ENCODE measurements at regions not wholly inside any gene's neighbourhood (a gene's known extent, or its start where the extent isn't known, plus 50 kb on each side); places are given as distances from the start of the nearest gene placed in this dataset.

DNA sequence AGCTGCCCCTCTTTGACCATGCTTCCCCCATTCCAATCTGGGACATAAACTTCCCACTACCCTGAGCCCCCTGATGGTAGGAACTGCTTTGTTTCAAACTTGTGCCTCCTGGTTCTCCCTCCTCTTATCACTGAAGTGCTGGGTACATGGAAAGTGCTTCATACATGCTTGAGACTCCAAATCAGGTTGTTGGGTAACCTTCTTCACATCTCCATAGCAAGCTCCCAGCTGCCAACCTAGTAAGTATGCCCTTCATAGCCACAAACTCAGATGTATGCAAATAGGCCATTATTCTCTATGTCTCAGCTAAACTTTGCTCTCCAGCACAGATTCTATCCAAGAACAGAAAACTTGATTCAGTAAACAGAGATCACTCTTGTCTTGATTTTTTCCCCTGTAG is 310.6 kb upstream of the IRX3 start:
- H3K36me3 ChIP-seq: no peaks in the 10 kb centered on the region
- intact Hi-C loops (cut with DNase I): no loop called here

DNA sequence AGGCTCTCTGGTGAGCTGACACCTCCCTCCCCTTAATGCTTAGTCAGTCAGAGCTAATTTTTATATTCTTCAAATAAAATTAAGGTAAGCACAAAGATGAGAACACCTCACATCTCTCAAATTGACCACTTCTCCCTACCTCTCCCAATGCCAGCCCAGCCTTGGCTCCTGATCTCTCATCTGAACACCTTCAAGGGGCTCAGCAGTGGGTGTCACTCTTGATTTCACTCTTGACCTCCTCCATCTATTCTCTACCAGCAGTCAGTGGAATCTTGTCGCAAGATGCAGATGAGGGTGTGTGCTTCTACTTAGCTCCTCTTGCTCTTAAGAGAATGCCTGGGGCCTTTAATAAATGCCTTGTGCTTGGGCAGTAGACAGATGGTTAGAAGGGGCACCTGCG is 309.0 kb upstream of the IRX3 start:
- H3K27me3 ChIP-seq: no peaks in the 10 kb centered on the region
- no peak for DNase-seq
- H3K4me1 ChIP-seq (ENCODE audit: insufficient read depth): no peaks in the 10 kb centered on the region
- H3K36me3 ChIP-seq: no peaks in the 10 kb centered on the region
- 48 to 70% (median 68%) methylated on average over 2 of the region's 2 CpGs for WGBS, 3 donors
- H3K27ac ChIP-seq: no peak overlapping the region
- intact Hi-C loops (cut with DNase I): no loop called here
- no peaks in the 10 kb centered on the region for H3K9me3 ChIP-seq
- H3K4me3 ChIP-seq: no peak overlapping the region
- no peak for TF ChIP-seq EP300 (IDR thresholded peaks at IDR 0.05)
- TF ChIP-seq, protein P1, sequence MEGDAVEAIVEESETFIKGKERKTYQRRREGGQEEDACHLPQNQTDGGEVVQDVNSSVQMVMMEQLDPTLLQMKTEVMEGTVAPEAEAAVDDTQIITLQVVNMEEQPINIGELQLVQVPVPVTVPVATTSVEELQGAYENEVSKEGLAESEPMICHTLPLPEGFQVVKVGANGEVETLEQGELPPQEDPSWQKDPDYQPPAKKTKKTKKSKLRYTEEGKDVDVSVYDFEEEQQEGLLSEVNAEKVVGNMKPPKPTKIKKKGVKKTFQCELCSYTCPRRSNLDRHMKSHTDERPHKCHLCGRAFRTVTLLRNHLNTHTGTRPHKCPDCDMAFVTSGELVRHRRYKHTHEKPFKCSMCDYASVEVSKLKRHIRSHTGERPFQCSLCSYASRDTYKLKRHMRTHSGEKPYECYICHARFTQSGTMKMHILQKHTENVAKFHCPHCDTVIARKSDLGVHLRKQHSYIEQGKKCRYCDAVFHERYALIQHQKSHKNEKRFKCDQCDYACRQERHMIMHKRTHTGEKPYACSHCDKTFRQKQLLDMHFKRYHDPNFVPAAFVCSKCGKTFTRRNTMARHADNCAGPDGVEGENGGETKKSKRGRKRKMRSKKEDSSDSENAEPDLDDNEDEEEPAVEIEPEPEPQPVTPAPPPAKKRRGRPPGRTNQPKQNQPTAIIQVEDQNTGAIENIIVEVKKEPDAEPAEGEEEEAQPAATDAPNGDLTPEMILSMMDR (IDR thresholded peaks at IDR 0.05): no peak

More for the DNA sequence above, 310.6 kb upstream of the IRX3 start:
- no peaks in the 10 kb centered on the region for H3K27me3 ChIP-seq
- no peak for DNase-seq
- H3K4me1 ChIP-seq (ENCODE audit: insufficient read depth): no peaks in the 10 kb centered on the region
- TF ChIP-seq, protein P1 (IDR thresholded peaks at IDR 0.05): no peak
- TF ChIP-seq EP300 (IDR thresholded peaks at IDR 0.05) (no peak), POLR2A (IDR thresholded peaks at IDR 0.05) (no peak)
- H3K27ac ChIP-seq: no peak overlapping the region
- no peaks in the 10 kb centered on the region for H3K9me3 ChIP-seq
- H3K4me3 ChIP-seq: no peak overlapping the region

DNA sequence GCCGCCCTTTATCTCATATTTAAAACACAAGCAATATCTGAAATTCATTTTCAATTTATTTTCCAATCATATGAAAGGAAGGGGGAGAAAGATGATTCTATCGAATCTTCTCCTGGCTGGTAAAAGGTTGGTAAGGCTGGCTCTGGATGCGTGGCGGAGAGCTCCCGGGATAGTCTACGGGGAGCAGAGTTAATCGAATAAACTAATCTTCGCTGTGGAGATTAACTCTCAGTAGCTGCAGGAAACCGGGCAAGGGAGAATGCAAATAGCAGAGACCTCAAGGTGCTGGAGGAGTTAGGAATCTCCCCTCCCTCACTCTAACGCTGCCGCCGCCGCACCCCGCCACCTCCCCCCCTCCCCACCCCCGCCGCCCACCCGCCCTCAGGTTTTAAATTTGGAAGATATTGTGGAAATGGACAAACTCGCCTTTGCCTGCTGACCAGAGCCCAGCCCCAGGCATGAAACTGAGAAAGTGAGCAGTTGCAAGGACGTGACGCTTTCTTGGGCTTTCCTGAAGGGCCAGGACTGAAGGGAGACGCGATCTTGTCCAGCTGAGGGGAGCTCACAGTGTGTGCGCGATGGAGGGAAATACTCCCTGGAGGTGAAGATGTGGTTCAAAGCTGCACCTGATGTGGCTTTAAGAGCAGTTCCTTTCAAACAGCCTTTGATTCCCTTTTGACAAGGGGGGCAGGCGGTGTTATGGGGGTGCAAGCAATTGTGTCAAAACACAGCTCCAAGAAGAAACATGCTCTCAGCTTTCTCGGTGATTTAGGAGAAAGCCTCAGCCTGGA is 308.2 kb upstream of the IRX3 start:
- intact Hi-C loops (cut with DNase I): no loop called here
- Histone ChIP-seq H3K27ac (no peak overlapping the region), H3K4me1 (ENCODE audit: insufficient read depth) (no peaks in the 10 kb centered on the region), H3K9me3 (no peaks in the 10 kb centered on the region), H3K4me3 (no peak overlapping the region), H3K27me3 (no peaks in the 10 kb centered on the region), H3K36me3 (no peaks in the 10 kb centered on the region)
- TF ChIP-seq, protein P1 (IDR thresholded peaks at IDR 0.05): no peak
- no peak for TF ChIP-seq POLR2A (IDR thresholded peaks at IDR 0.05)
- no peak for TF ChIP-seq EP300 (IDR thresholded peaks at IDR 0.05)
- whole genome bisulfite sequencing, 3 donors: 9 to 12% (median 11%) methylated on average over 26 of the region's 26 CpGs
- DNase-seq: no peak

DNA sequence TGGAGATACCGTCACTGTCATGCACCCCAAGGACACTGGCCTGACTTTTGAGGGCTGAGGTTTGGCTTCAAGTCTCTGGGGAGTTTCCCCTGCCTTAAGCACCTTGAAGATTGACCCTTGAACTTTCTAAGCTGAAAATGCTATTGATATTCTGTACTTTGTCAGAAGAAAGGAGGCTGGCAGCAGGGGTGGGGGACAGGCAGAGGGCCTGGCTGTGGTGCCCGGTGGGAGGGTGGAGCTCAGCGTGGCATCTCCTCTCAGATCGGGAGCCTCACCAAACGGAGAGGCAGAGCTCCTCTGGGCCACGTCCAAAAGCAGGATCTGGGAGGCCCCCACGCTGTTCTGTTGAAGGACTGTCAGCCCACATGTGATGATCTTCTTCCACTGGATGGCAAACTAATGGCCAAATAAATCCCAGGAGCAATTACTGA is 305.2 kb upstream of the IRX3 start:
- TF ChIP-seq EP300 (IDR thresholded peaks at IDR 0.05) (no peak), POLR2A (IDR thresholded peaks at IDR 0.05) (no peak)
- TF ChIP-seq, protein P1 (IDR thresholded peaks at IDR 0.05): no peak
- no peaks in the 10 kb centered on the region for H3K36me3 ChIP-seq
- intact Hi-C loops (cut with DNase I): no loop called here
- H3K27ac ChIP-seq: no peak overlapping the region
- H3K9me3 ChIP-seq: no peaks in the 10 kb centered on the region
- H3K4me1 ChIP-seq (ENCODE audit: insufficient read depth): no peaks in the 10 kb centered on the region
- H3K27me3 ChIP-seq: no peaks in the 10 kb centered on the region
- no peak for DNase-seq
- no peak overlapping the region for H3K4me3 ChIP-seq
- WGBS, 3 donors: 46 to 59% (median 53%) methylated on average over 7 of the region's 7 CpGs

Data from ovary (tissue), 7 donors.